K562 (cell line): ENCODE measurements at regions not wholly inside any gene's neighbourhood (a gene's known extent, or its start where the extent isn't known, plus 50 kb on each side); places are given as distances from the start of the nearest gene placed in this dataset.

Source experiments
- ATAC-seq: fragments of 200-7000 bp; cut with Tn5 transposase; 3 replicates; pipeline ENCODE4 v1.9.1; 2020; ENCODE audit warnings: moderate library complexity
- BruUV-seq: library from RNA; stranded (reverse); fragments of 400-500 nt; replicated peaks from 2 replicates; lab custom pipeline; 2021; lab: Mats Ljungman, UMichigan
- CTCF ChIA-PET: fragments of 300-600 bp; formaldehyde crosslinking; extraction: SDS; loops from one replicate; lab custom pipeline; 2021; ENCODE audit warnings: low intra/inter-chr PET ratio; lab: Yijun Ruan, JAX
- POLR2A ChIA-PET: fragments of 300-600, 350-650 bp; sonication (Branson Sonifier 250); formaldehyde crosslinking; extraction: SDS; loops from one replicate; lab custom pipeline; 2021; ENCODE audit warnings: antibody characterized with exemption, inconsistent platforms; lab: Yijun Ruan, JAX
- DNase-seq, 4 experiments: peaks; one replicate each; pipeline versions ENCODE4 v3.0.0 to v3.0.0-alpha.2; 2011 to 2018; ENCODE audit warnings: low spot score in 3 of 4, mixed read lengths in 3 of 4; ENCODE audit errors: extremely low read depth in 1 of 4
- FAIRE-seq: peaks from 2 replicates; lab custom pipeline; 2011; peaks lifted over from hg19 to GRCh38; lab: Jason Lieb, UNC
- H2AFZ ChIP-seq: 2 replicates; pipeline ENCODE4 v1.6.0; 2011; ENCODE audit warnings: low read depth, low read length, control low read depth, inconsistent platforms
- H3K27ac ChIP-seq: fragments of 200-600 bp; 3 replicates; pipeline ENCODE4 v1.8.0; 2011; ENCODE audit warnings: low read depth, mild to moderate bottlenecking, control low read depth, inconsistent platforms, low read length, moderate library complexity, mixed read lengths; ENCODE audit errors: extremely low read depth
- H3K27me3 ChIP-seq, 2 experiments: fragments of 300-600 bp in 1 of 2; 2 replicates in 1 of 2; 3 replicates in 1 of 2; pipeline versions ENCODE4 v1.6.0 to v1.8.0; 2011; ENCODE audit warnings: inconsistent platforms in 2 of 2, low read length in 2 of 2, mild to moderate bottlenecking in 1 of 2, mixed read lengths in 1 of 2, moderate library complexity in 1 of 2; ENCODE audit not compliant: control insufficient read depth in 2 of 2, insufficient read depth in 2 of 2
- H3K36me3 ChIP-seq: fragments of 300-600 bp; 3 replicates; pipeline ENCODE4 v1.8.0; 2011; ENCODE audit warnings: mild to moderate bottlenecking, low read length, inconsistent platforms; ENCODE audit not compliant: control insufficient read depth, insufficient read depth
- H3K4me1 ChIP-seq, 2 experiments: fragments of 200-600 bp in 1 of 2; replicated peaks in 1 of 2; 2 replicates in 1 of 2; 3 replicates in 1 of 2; pipeline versions ENCODE4 v1.5.1 to v1.8.0; 2011; ENCODE audit warnings: inconsistent platforms in 2 of 2, low read length in 2 of 2, mild to moderate bottlenecking in 1 of 2, mixed read lengths in 1 of 2, moderate library complexity in 1 of 2; ENCODE audit not compliant: control insufficient read depth in 2 of 2, insufficient read depth in 2 of 2
- H3K4me2 ChIP-seq: 2 replicates; pipeline ENCODE4 v1.6.1; 2011; ENCODE audit warnings: low read length, control low read depth, inconsistent platforms, mixed read lengths; ENCODE audit not compliant: insufficient read depth
- H3K4me3 ChIP-seq: fragments of 200-600 bp; sonication (generic), shearing (Covaris generic); 2 replicates; pipeline ENCODE4 v1.5.1; 2016; ENCODE audit warnings: control low read depth, inconsistent platforms
- H3K79me2 ChIP-seq: fragments of 200-600 bp; 3 replicates; pipeline ENCODE4 v1.8.0; 2011; ENCODE audit warnings: low read length, inconsistent platforms; ENCODE audit not compliant: control insufficient read depth, insufficient read depth
- H3K9ac ChIP-seq, 2 experiments: 2 replicates each; pipeline versions ENCODE4 v1.6.0 to v1.6.1; 2011; ENCODE audit warnings: low read depth in 2 of 2, low read length in 2 of 2, control low read depth in 1 of 2, inconsistent platforms in 1 of 2, mild to moderate bottlenecking in 1 of 2, mixed read lengths in 1 of 2; ENCODE audit not compliant: insufficient read depth in 1 of 2
- H3K9me1 ChIP-seq: one replicate; pipeline ENCODE4 v1.6.0; 2011; ENCODE audit warnings: inconsistent platforms, mild to moderate bottlenecking, low read length, moderate library complexity; ENCODE audit not compliant: control insufficient read depth, insufficient read depth
- H3K9me3 ChIP-seq: replicated peaks from 2 replicates; pipeline ENCODE4 v1.5.1; 2011; ENCODE audit warnings: low read depth, low read length, inconsistent platforms; ENCODE audit not compliant: control insufficient read depth, insufficient read depth
- H4K20me1 ChIP-seq: replicated peaks from 2 replicates; pipeline ENCODE4 v1.6.1; 2011; ENCODE audit warnings: low read length, inconsistent platforms, mixed read lengths; ENCODE audit not compliant: control insufficient read depth, insufficient read depth
- ATF4 ChIP-seq: fragments of 450-650 bp; formaldehyde crosslinking; IDR thresholded peaks from 2 replicates; pipeline ENCODE4 v1.4.0; 2022; ENCODE audit warnings: mild to moderate bottlenecking, moderate library complexity
- BRF2 ChIP-seq: IDR thresholded peaks from 3 replicates; pipeline ENCODE4 v1.6.1; 2011; ENCODE audit warnings: borderline replicate concordance, mild to moderate bottlenecking; ENCODE audit not compliant: insufficient read length, insufficient read depth
- KDM5B ChIP-seq: fragments of 200-600 bp; sonication (generic); IDR thresholded peaks from 2 replicates; pipeline ENCODE4 v1.6.1; 2012; ENCODE audit warnings: low read depth, mild to moderate bottlenecking, moderate library complexity, low read length, control low read depth, inconsistent platforms; ENCODE audit not compliant: insufficient replicate concordance
- MTA1 ChIP-seq: fragments of 450-650 bp; IDR thresholded peaks from 2 replicates; pipeline ENCODE4 v1.6.1; 2017; ENCODE audit warnings: borderline replicate concordance
- NR4A1 ChIP-seq, 2 experiments: fragments of 250-450 bp in 1 of 2; fragments of 450-650 bp in 1 of 2; sonication (Bioruptor Pico) in 1 of 2; IDR thresholded peaks; 2 replicates each; pipeline versions ENCODE4 v1.4.0 to v1.6.1; 2016 to 2020; ENCODE audit warnings: mild to moderate bottlenecking in 2 of 2, missing compliant biosample characterization in 1 of 2, missing genetic modification characterization in 1 of 2, moderate library complexity in 1 of 2
- POLR2B ChIP-seq: fragments of 450-650 bp; IDR thresholded peaks from 2 replicates; pipeline ENCODE4 v1.6.1; 2018; ENCODE audit warnings: low read depth; ENCODE audit not compliant: partially characterized antibody
- PTBP1 ChIP-seq: fragments of 200-400 bp; formaldehyde crosslinking; IDR thresholded peaks from 2 replicates; pipeline ENCODE4 v1.6.1; 2017; ENCODE audit warnings: low read depth, low read length
- RHOXF2B ChIP-seq: fragments of 250-450 bp; sonication (Bioruptor Pico); conservative IDR thresholded peaks from 2 replicates; pipeline ENCODE4 v1.5.1; 2021
- SIN3B ChIP-seq: fragments of 450-650 bp; IDR thresholded peaks from 2 replicates; pipeline ENCODE4 v1.6.1; 2017; ENCODE audit warnings: low read depth, mild to moderate bottlenecking, moderate library complexity
- TRIM28 ChIP-seq: fragments of 450-650 bp; IDR thresholded peaks from 2 replicates; pipeline ENCODE4 v1.6.1; 2017
- YY1 ChIP-seq, 3 experiments: IDR thresholded peaks; 2 replicates each; pipeline ENCODE4 v1.6.1; 2011; ENCODE audit warnings: low read length in 2 of 3, mild to moderate bottlenecking in 2 of 3, moderate library complexity in 2 of 3, borderline replicate concordance in 1 of 3, control low read depth in 1 of 3, low read depth in 1 of 3; ENCODE audit not compliant: insufficient read depth in 3 of 3, insufficient replicate concordance in 2 of 3, control insufficient read depth in 1 of 3, insufficient read length in 1 of 3; ENCODE audit errors: extremely low read depth in 1 of 3
- ZNF77 ChIP-seq: fragments of 250-450 bp; sonication (Bioruptor Pico); IDR thresholded peaks from 2 replicates; pipeline ENCODE4 v1.5.0; 2020
- WGBS: fragments of 100-300 bp; shearing (Covaris generic); methylation state at CpG from one replicate; pipeline ENCODE4 v1.1.6; 2016; ENCODE audit warnings: low coverage, mixed read lengths; ENCODE audit not compliant: insufficient coverage; ENCODE audit errors: missing lambda C conversion rate; 5-methylcytosine and 5-hydroxymethylcytosine counted together
- in situ Hi-C: fragments of 300-500 bp; cut with MboI; formaldehyde crosslinking; loops from 4 replicates; pipeline ENCODE4 v1.15.0; 2018; ENCODE audit warnings: inconsistent platforms, mixed read lengths
- intact Hi-C: fragments of 100-400 bp; cut with micrococcal nuclease; formaldehyde crosslinking; loops from 2 replicates; pipeline ENCODE4 v1.14.2; 2022

- no peak for TF ChIP-seq BRF2
- TF ChIP-seq, all 486 proteins: peak for 0
Measured at GRCh38 chr16:64872101-64872500, 249.8 kb downstream of the CDH11 start (continued).

GRCh38 chr16:64870859-64871258 is 251.0 kb downstream of the CDH11 start:
- 2% methylated on average over 3 of the region's 3 CpGs for WGBS
- intact Hi-C loops = no loop called here
- Histone ChIP-seq H3K9me1 (no peaks in the 10 kb centered on the region), H3K4me3 (no peak overlapping the region), H3K27me3 (no peaks in the 10 kb centered on the region), H3K36me3 (no peaks in the 10 kb centered on the region), H2AFZ (no peak overlapping the region), H3K27ac (no peak overlapping the region), H3K4me1 (no peaks in the 10 kb centered on the region), H3K9ac (no peak overlapping the region), H4K20me1 (no peaks in the 10 kb centered on the region), H3K4me2 (no peak overlapping the region), H3K9me3 (no peaks in the 10 kb centered on the region), H3K79me2 (no peaks in the 10 kb centered on the region)
- no peak for TF ChIP-seq MTA1
- TF ChIP-seq TRIM28 = no peak
- TF ChIP-seq POLR2B = no peak
- no peak for TF ChIP-seq NR4A1 (CRISPR knock-in tag; IDR thresholded peaks at IDR 0.05)
- TF ChIP-seq NR4A1 (tag; IDR thresholded peaks at IDR 0.05) = no peak
- no peak for TF ChIP-seq ATF4
- TF ChIP-seq KDM5B = no peak
- TF ChIP-seq PTBP1 = no peak
- TF ChIP-seq RHOXF2B (CRISPR knock-in tag) = no peak
- TF ChIP-seq ZNF77 (CRISPR knock-in tag) = no peak
- no peak for TF ChIP-seq SIN3B
- no peak for TF ChIP-seq YY1 (IDR thresholded peaks at IDR 0.05; ENCODE audit: borderline replicate concordance in 1 of 3, control insufficient read depth in 1 of 3, extremely low read depth in 1 of 3, insufficient read depth in 3 of 3, insufficient read length in 1 of 3, insufficient replicate concordance in 2 of 3, low read depth in 1 of 3, low read length in 2 of 3)
- in situ Hi-C loops = no loop called here
- CTCF ChIA-PET = no interaction called here
- no peak for FAIRE-seq
- BruUV-seq = no TSS peak
- POLR2A ChIA-PET = no interaction called here
- DNase-seq = no peak
- no peak for ATAC-seq
